Chondrocyte (in vitro differentiated cells): ENCODE measurements at regions not wholly inside any gene's neighbourhood (a gene's known extent, or its start where the extent isn't known, plus 50 kb on each side); places are given as distances from the start of the nearest gene placed in this dataset.
A peak's percentile ranks its signal among the peaks of the same experiment; 100 is the strongest.

Experiments used
- DNase-seq: peaks from one replicate; pipeline ENCODE4 v3.0.0; 2021; ENCODE audit warnings: mixed read lengths, low spot score
- H3K27ac Mint-ChIP-seq: one replicate; pipeline ENCODE4 v1.8.0; 2021; ENCODE audit warnings: mild to moderate bottlenecking, moderate library complexity, mixed read lengths; ENCODE audit not compliant: unreplicated experiment
- H3K27me3 Mint-ChIP-seq: 2 replicates; pipeline ENCODE4 v1.8.0; 2021; ENCODE audit warnings: low read depth, mixed read lengths
- H3K36me3 Mint-ChIP-seq: 2 replicates; pipeline ENCODE4 v1.8.0; 2021; ENCODE audit warnings: low read depth, mixed read lengths
- H3K4me1 Mint-ChIP-seq: 2 replicates; pipeline ENCODE4 v1.8.0; 2021; ENCODE audit warnings: low read depth, mild to moderate bottlenecking, mixed read lengths
- H3K4me3 Mint-ChIP-seq: one replicate; pipeline ENCODE4 v1.8.0; 2021; ENCODE audit warnings: mild to moderate bottlenecking, moderate library complexity, mixed read lengths; ENCODE audit not compliant: unreplicated experiment
- H3K9me3 Mint-ChIP-seq: 2 replicates; pipeline ENCODE4 v1.8.0; 2021; ENCODE audit warnings: low read depth, mixed read lengths
- TF ChIP-seq, protein P1 (sequence below): fragments of 200-600 bp; sonication (generic); IDR thresholded peaks from 2 replicates; pipeline ENCODE4 v1.5.0; 2021; ENCODE audit warnings: antibody characterized with exemption, mild to moderate bottlenecking, moderate library complexity

DNA sequence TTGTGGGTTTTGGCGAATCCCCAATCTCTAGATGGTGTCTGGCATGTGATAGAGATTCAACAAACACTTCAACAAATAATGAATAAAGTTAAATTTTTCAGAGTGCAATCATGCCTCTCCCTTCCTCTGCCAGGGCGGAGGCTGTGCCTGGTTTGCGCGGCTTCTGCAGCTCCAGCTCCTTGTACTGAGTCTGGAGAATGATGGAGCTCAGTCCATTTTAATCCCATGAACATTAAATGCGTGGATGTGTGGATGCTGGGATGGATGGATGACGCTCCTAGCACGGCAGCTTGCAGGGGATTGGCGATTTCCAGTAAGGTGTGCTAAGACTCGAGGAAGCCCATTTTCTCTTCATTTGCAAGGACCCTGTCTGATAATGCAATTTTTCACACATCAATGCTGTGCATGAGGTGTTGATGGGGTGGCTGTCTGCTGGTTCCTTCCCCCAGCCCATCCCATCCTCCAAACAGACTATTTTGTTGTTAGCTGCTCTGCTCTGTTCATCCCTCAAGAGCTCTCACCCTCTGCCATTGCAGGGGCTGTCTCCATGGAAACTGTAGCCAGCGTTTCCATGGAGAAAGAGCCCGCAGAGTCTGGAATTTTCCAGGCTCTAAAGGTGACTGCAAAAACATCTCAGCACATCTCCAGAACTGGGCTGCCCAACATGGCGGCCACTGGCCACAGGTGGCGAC, 92.6 kb upstream of the PEG3 start:
- no peaks in the 10 kb centered on the region for H3K36me3 Mint-ChIP-seq
- no peak overlapping the region for H3K4me3 Mint-ChIP-seq
- H3K4me1 Mint-ChIP-seq, result no peaks in the 10 kb centered on the region
- DNase-seq, result no peak
- H3K27ac Mint-ChIP-seq, result no peak overlapping the region
- H3K9me3 Mint-ChIP-seq, result peaks cover 50% of the 10 kb centered on the region
- H3K27me3 Mint-ChIP-seq, result no peaks in the 10 kb centered on the region
- TF ChIP-seq, protein P1, sequence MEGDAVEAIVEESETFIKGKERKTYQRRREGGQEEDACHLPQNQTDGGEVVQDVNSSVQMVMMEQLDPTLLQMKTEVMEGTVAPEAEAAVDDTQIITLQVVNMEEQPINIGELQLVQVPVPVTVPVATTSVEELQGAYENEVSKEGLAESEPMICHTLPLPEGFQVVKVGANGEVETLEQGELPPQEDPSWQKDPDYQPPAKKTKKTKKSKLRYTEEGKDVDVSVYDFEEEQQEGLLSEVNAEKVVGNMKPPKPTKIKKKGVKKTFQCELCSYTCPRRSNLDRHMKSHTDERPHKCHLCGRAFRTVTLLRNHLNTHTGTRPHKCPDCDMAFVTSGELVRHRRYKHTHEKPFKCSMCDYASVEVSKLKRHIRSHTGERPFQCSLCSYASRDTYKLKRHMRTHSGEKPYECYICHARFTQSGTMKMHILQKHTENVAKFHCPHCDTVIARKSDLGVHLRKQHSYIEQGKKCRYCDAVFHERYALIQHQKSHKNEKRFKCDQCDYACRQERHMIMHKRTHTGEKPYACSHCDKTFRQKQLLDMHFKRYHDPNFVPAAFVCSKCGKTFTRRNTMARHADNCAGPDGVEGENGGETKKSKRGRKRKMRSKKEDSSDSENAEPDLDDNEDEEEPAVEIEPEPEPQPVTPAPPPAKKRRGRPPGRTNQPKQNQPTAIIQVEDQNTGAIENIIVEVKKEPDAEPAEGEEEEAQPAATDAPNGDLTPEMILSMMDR, result no peak

DNA sequence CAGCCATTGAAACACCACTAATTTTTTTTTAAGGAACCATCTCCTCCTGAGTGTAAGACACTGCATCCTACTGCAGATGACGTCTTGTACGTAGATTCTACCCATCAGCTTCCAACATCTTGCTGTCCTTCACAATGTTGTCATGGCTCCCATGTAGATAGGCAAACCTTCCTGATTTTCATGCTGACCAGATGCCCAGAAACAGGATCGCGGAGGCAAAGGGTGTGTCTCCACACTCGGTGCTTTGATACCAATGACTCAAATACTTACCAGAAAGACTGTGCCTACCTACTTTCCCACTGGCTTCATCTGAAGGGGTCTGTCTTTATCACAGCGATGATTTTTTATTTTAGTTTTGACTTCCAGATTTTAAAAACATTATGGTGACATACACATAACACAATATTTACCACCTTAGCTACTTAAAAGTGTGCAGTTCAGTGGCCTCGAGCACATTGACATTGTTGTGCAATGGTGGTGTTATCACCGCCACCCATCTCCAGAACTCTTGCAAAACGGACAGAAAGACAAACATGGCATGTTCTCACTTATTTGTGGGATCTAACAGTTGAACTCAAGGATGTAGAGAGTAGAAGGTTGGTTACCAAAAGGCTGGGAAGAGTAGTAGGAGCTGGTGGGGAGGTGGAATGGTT, 94.0 kb upstream of the PEG3 start:
- Mint-ChIP-seq H3K4me1 (no peaks in the 10 kb centered on the region), H3K9me3 (peaks cover 55% of the 10 kb centered on the region), H3K27me3 (no peaks in the 10 kb centered on the region), H3K36me3 (no peaks in the 10 kb centered on the region), H3K27ac (no peak overlapping the region), H3K4me3 (no peak overlapping the region)
- TF ChIP-seq, protein P1, result no peak
- no peak for DNase-seq

DNA sequence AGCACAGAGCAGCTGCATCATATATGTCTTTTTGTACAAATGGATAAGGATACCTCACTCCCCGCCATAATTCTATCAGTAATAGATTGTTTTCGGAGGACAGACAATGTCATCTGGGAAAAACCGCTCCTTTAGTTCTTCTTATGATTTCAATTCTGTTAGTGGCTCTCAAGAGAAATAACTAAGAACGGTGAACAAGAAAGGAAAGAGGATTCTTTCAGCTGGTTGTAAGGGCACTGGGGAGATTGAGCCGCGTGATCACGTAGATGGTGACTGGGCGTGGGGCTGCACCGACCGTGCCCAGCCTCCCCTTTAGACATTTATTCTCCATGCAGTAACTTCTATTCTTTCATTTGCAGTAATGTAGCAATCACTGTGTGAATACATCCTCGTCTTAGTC, 99.4 kb upstream of the PEG3 start:
- H3K9me3 Mint-ChIP-seq, result peaks cover 51% of the 10 kb centered on the region

DNA sequence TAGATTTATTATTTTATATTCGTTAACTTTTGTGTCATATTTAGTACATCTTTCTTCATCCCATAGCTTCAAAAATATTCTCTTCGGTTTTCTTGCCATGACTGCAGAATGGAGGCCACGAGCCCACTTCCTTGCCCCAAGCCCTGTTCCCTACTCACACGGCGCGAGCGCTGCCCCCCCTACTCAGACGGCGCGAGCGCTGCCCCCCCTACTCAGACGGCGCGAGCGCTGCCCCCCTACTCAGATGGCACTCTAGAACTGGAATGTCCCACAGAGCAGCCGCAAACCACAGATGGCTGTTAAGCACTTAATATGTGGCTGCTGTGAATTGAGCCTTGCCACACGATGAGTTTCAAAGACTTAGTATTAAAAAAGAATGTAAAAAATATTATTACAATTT, 102.2 kb upstream of the PEG3 start:
- peak; percentile 99 for DNase-seq
- Mint-ChIP-seq H3K36me3 (no peaks in the 10 kb centered on the region), H3K27ac (no peak overlapping the region), H3K9me3 (peaks cover 51% of the 10 kb centered on the region), H3K4me1 (no peaks in the 10 kb centered on the region), H3K4me3 (no peak overlapping the region), H3K27me3 (no peaks in the 10 kb centered on the region)
- TF ChIP-seq, protein P1, result no peak

More for the DNA sequence above, 99.4 kb upstream of the PEG3 start:
- TF ChIP-seq, protein P1, result no peak
- H3K36me3 Mint-ChIP-seq, result no peaks in the 10 kb centered on the region
- no peak overlapping the region for H3K4me3 Mint-ChIP-seq
- no peak for DNase-seq
- H3K27me3 Mint-ChIP-seq, result no peaks in the 10 kb centered on the region
- H3K4me1 Mint-ChIP-seq, result no peaks in the 10 kb centered on the region
- no peak overlapping the region for H3K27ac Mint-ChIP-seq

DNA sequence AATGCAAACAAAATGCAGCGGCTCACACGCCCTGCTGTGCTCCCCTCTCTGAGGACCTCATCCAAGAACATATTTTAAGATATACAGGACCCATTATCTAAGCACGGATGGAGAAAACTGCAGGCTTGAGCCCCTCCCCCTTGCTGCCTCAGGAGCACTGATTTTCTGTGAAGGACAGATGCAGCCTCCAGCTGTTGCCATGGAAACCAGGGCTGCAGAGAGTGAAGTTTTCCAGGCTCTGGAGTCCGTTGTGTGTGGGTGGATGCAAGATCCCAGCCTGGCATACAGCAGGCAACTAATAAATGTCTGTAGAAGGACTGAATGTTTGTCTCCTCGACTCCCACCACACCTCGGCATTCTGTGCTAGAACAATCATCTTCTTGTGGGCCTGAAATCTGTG, 105.6 kb upstream of the PEG3 start:
- no peak for DNase-seq
- H3K9me3 Mint-ChIP-seq, result peaks cover 57% of the 10 kb centered on the region
- no peaks in the 10 kb centered on the region for H3K36me3 Mint-ChIP-seq
- no peaks in the 10 kb centered on the region for H3K27me3 Mint-ChIP-seq
- H3K27ac Mint-ChIP-seq, result no peak overlapping the region
- TF ChIP-seq, protein P1, result no peak
- no peaks in the 10 kb centered on the region for H3K4me1 Mint-ChIP-seq
- H3K4me3 Mint-ChIP-seq, result no peak overlapping the region
